ENCODE measurements at regions not wholly inside any gene's neighbourhood (a gene's known extent, or its start where the extent isn't known, plus 50 kb on each side); places are given as distances from the start of the nearest gene placed in this dataset.

DNA sequence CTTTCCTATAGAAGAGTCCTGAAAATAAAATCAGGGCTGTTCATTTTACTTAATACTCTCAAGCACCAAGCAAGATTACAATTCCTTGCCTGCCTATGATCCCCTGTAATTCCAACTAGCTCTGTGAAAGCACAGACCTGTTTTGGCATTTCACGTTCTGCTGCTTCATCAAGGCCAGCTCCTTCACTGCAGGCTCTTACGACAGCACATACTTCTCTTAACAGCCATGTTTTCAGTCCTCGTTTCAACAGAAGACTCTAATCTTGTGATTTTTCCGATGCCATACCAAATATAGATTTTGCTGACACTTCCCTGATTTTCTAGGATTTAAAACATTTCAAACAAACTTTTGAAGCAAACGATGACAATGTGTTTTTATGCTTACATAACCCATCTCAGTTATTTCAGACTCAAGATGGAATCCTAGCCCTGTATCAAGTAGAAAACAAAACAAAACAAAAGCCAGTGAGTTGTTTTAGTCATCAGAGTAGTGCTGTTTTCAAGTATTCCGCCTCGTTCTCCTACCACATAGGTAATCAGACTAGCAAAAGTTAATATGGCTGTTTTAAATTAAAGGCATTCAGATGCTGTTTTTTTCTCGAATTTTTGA lies 616.5 kb upstream of the CITED2 start:
- Histone ChIP-seq H2BK5ac (ENCODE audit: low read depth, low read length, poor library complexity, severe bottlenecking) (no peak overlapping the region), H2AFZ (ENCODE audit: low read depth, low read length) (peak overlapping the region; percentile 68), H3K4me1 (ENCODE audit: control insufficient read depth, insufficient read depth, low read depth, low read length) (no peaks in the 10 kb centered on the region), H3K9ac (ENCODE audit: low read length) (peak overlapping the region; percentile 63), H3K14ac (ENCODE audit: low read length in 2 of 2) (no peak overlapping the region), H2BK12ac (ENCODE audit: low read length in 2 of 2) (peak overlapping the region in 1 of 2 experiments; percentile 94), H4K8ac (ENCODE audit: low read length) (no peak overlapping the region), H4K91ac (ENCODE audit: low read length) (no peak overlapping the region), H3K4me3 (ENCODE audit: insufficient read depth in 1 of 2, low read depth in 1 of 2, low read length in 2 of 2) (no peak overlapping the region), H3K79me1 (replicated peaks; ENCODE audit: low read length, poor library complexity, severe bottlenecking) (no peaks in the 10 kb centered on the region), H3K23ac (ENCODE audit: low read length in 2 of 2) (no peak overlapping the region), H3K36me3 (ENCODE audit: control insufficient read depth in 1 of 2, insufficient read depth in 2 of 2, low read depth in 1 of 2, low read length in 2 of 2) (no peaks in the 10 kb centered on the region), H3K4me2 (ENCODE audit: low read length, poor library complexity, severe bottlenecking) (no peak overlapping the region), H3K27ac (ENCODE audit: low read length, poor library complexity, severe bottlenecking) (peak overlapping the region; percentile 47), H2BK15ac (ENCODE audit: low read depth, poor library complexity, severe bottlenecking) (no peak overlapping the region), H2AK5ac (ENCODE audit: low read length, severe bottlenecking) (no peak overlapping the region), H3K4ac (ENCODE audit: low read depth in 1 of 2, low read length in 2 of 2) (peak overlapping the region in 1 of 2 experiments; percentile 71), H3K27me3 (ENCODE audit: control insufficient read depth in 1 of 2, insufficient read depth in 1 of 2, low read length in 2 of 2) (no peaks in the 10 kb centered on the region), H3K9me3 (ENCODE audit: control insufficient read depth, low read length) (peaks cover 6% of the 10 kb centered on the region), H3K18ac (ENCODE audit: low read depth in 1 of 2, low read length in 2 of 2) (peak overlapping the region in 1 of 2 experiments; percentile 57), H2BK120ac (ENCODE audit: low read depth, low read length) (no peak overlapping the region)
- peak; percentile 57 for DNase-seq
- 60% methylated on average over 8 of the region's 8 CpGs for WGBS

DNA sequence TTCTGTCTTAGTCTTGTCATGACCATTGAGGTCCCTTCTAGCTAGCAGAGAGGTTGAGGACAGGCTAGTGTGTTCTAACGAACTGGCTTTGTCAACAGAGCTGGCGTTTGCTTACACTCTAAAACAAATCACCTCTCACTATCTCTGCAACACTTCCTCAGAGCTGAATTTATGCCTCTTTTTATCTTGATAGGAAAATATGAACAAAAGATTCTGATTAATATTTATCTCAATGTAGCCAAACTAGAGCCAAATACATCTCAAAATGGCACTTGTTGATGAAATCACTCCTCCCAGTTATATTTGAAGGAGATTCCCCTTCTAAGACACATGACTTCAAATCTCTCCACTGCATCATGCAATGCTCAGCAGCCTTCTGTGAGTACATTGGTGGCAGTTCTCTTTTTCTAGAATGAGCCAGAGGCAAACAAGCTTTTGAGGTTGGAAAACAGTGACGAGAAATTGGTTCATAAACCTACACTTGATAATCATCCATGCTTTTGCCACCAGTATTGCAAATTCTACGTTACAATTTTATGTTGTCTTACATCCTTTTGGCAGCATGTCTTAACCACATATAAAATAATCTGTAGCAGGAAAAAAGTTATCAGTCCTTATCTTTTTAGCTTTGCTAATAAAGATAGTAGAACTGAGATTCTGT lies 615.7 kb upstream of the CITED2 start:
- no CpG with 5 or more reads among the region's 4 CpGs for WGBS
- no peak overlapping the region for H4K8ac ChIP-seq (ENCODE audit: low read length)

DNA sequence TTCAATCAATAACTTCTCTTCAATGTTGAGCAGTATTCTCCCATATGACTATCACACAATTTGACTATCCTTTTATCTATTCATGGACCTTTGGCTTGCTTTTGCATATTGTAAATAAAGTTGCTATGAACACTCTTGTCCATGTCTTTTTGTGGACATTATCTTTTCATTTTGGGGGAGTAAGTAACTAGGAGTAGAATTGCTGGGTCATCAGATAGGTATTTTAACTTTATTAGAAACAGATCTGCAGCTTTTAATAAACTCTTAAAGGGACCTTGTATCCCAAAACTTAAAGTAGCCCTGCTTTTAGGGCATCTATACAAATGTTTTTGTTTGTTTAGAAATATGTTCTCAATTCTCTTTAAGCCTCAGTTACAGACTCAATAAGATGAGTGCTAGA lies 614.2 kb upstream of the CITED2 start:
- Histone ChIP-seq H3K27me3 (ENCODE audit: control insufficient read depth in 1 of 2, insufficient read depth in 1 of 2, low read length in 2 of 2) (no peaks in the 10 kb centered on the region), H3K4me1 (ENCODE audit: control insufficient read depth, insufficient read depth, low read depth, low read length) (no peaks in the 10 kb centered on the region), H2BK5ac (ENCODE audit: low read depth, low read length, poor library complexity, severe bottlenecking) (no peak overlapping the region), H2BK15ac (ENCODE audit: low read depth, poor library complexity, severe bottlenecking) (no peak overlapping the region), H3K36me3 (ENCODE audit: control insufficient read depth in 1 of 2, insufficient read depth in 2 of 2, low read depth in 1 of 2, low read length in 2 of 2) (no peaks in the 10 kb centered on the region), H3K27ac (ENCODE audit: low read length, poor library complexity, severe bottlenecking) (no peak overlapping the region), H4K8ac (ENCODE audit: low read length) (no peak overlapping the region), H3K9ac (ENCODE audit: low read length) (no peak overlapping the region), H2BK120ac (ENCODE audit: low read depth, low read length) (no peak overlapping the region), H2BK12ac (ENCODE audit: low read length in 2 of 2) (no peak overlapping the region), H3K14ac (ENCODE audit: low read length in 2 of 2) (no peak overlapping the region), H2AK5ac (ENCODE audit: low read length, severe bottlenecking) (no peak overlapping the region), H3K79me1 (replicated peaks; ENCODE audit: low read length, poor library complexity, severe bottlenecking) (no peaks in the 10 kb centered on the region), H3K4me3 (ENCODE audit: insufficient read depth in 1 of 2, low read depth in 1 of 2, low read length in 2 of 2) (no peak overlapping the region), H2AFZ (ENCODE audit: low read depth, low read length) (no peak overlapping the region), H3K9me3 (ENCODE audit: control insufficient read depth, low read length) (no peaks in the 10 kb centered on the region), H3K4me2 (ENCODE audit: low read length, poor library complexity, severe bottlenecking) (no peak overlapping the region), H3K18ac (ENCODE audit: low read depth in 1 of 2, low read length in 2 of 2) (no peak overlapping the region), H3K23ac (ENCODE audit: low read length in 2 of 2) (no peak overlapping the region), H3K4ac (ENCODE audit: low read depth in 1 of 2, low read length in 2 of 2) (no peak overlapping the region), H4K91ac (ENCODE audit: low read length) (no peak overlapping the region)
- no peak for DNase-seq

More for the DNA sequence above, 615.7 kb upstream of the CITED2 start:
- H2BK12ac ChIP-seq (ENCODE audit: low read length in 2 of 2) = peak overlapping the region in 1 of 2 experiments; percentile 78
- no peak overlapping the region for H4K91ac ChIP-seq (ENCODE audit: low read length)
- H2AFZ ChIP-seq (ENCODE audit: low read depth, low read length) = no peak overlapping the region
- no peak overlapping the region for H3K4ac ChIP-seq (ENCODE audit: low read depth in 1 of 2, low read length in 2 of 2)
- peak overlapping the region; percentile 56 for H2AK5ac ChIP-seq (ENCODE audit: low read length, severe bottlenecking)
- H2BK5ac ChIP-seq (ENCODE audit: low read depth, low read length, poor library complexity, severe bottlenecking) = no peak overlapping the region
- peak; percentile 15 for DNase-seq
- H3K4me3 ChIP-seq (ENCODE audit: insufficient read depth in 1 of 2, low read depth in 1 of 2, low read length in 2 of 2) = no peak overlapping the region
- peaks cover 6% of the 10 kb centered on the region for H3K9me3 ChIP-seq (ENCODE audit: control insufficient read depth, low read length)
- no peaks in the 10 kb centered on the region for H3K79me1 ChIP-seq (replicated peaks; ENCODE audit: low read length, poor library complexity, severe bottlenecking)
- H2BK15ac ChIP-seq (ENCODE audit: low read depth, poor library complexity, severe bottlenecking) = no peak overlapping the region
- H3K23ac ChIP-seq (ENCODE audit: low read length in 2 of 2) = no peak overlapping the region
- no peaks in the 10 kb centered on the region for H3K4me1 ChIP-seq (ENCODE audit: control insufficient read depth, insufficient read depth, low read depth, low read length)
- H3K27me3 ChIP-seq (ENCODE audit: control insufficient read depth in 1 of 2, insufficient read depth in 1 of 2, low read length in 2 of 2) = no peaks in the 10 kb centered on the region
- H3K36me3 ChIP-seq (ENCODE audit: control insufficient read depth in 1 of 2, insufficient read depth in 2 of 2, low read depth in 1 of 2, low read length in 2 of 2) = no peaks in the 10 kb centered on the region
- H3K27ac ChIP-seq (ENCODE audit: low read length, poor library complexity, severe bottlenecking) = no peak overlapping the region
- no peak overlapping the region for H3K14ac ChIP-seq (ENCODE audit: low read length in 2 of 2)
- peak overlapping the region; percentile 20 to 31 for H3K18ac ChIP-seq (ENCODE audit: low read depth in 1 of 2, low read length in 2 of 2)
- no peak overlapping the region for H3K4me2 ChIP-seq (ENCODE audit: low read length, poor library complexity, severe bottlenecking)
- H3K9ac ChIP-seq (ENCODE audit: low read length) = no peak overlapping the region
- no peak overlapping the region for H2BK120ac ChIP-seq (ENCODE audit: low read depth, low read length)

DNA sequence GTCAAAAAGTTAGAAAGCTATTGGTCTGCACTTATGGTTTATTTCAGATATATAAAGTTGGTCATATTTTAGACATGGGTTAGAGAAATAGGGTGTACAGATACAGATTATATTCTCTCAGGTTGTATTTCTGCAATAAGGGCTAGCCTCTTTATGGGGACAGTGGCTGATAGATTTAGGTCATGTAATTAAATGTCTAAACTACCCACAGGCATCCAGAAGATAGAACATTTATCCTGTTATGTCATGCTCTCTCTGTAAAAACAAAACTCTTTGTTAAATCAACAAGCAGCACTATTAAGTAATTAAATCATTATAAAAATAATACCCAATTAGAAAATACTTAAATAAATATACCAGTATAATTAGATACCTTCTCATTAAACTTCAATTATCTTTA lies 612.6 kb upstream of the CITED2 start:
- H4K91ac ChIP-seq (ENCODE audit: low read length) = no peak overlapping the region
- H3K23ac ChIP-seq (ENCODE audit: low read length in 2 of 2) = no peak overlapping the region
- H3K14ac ChIP-seq (ENCODE audit: low read length in 2 of 2) = no peak overlapping the region
- no peak overlapping the region for H3K18ac ChIP-seq (ENCODE audit: low read depth in 1 of 2, low read length in 2 of 2)
- no peak overlapping the region for H3K4me3 ChIP-seq (ENCODE audit: insufficient read depth in 1 of 2, low read depth in 1 of 2, low read length in 2 of 2)
- H2AK5ac ChIP-seq (ENCODE audit: low read length, severe bottlenecking) = no peak overlapping the region
- no peak overlapping the region for H2BK5ac ChIP-seq (ENCODE audit: low read depth, low read length, poor library complexity, severe bottlenecking)
- no peaks in the 10 kb centered on the region for H3K9me3 ChIP-seq (ENCODE audit: control insufficient read depth, low read length)
- no peak overlapping the region for H2AFZ ChIP-seq (ENCODE audit: low read depth, low read length)
- no peaks in the 10 kb centered on the region for H3K4me1 ChIP-seq (ENCODE audit: control insufficient read depth, insufficient read depth, low read depth, low read length)
- H2BK120ac ChIP-seq (ENCODE audit: low read depth, low read length) = no peak overlapping the region
- no peaks in the 10 kb centered on the region for H3K79me1 ChIP-seq (replicated peaks; ENCODE audit: low read length, poor library complexity, severe bottlenecking)
- no peak overlapping the region for H3K27ac ChIP-seq (ENCODE audit: low read length, poor library complexity, severe bottlenecking)
- DNase-seq = no peak
- no peak overlapping the region for H3K4ac ChIP-seq (ENCODE audit: low read depth in 1 of 2, low read length in 2 of 2)
- no peak overlapping the region for H4K8ac ChIP-seq (ENCODE audit: low read length)
- no peaks in the 10 kb centered on the region for H3K36me3 ChIP-seq (ENCODE audit: control insufficient read depth in 1 of 2, insufficient read depth in 2 of 2, low read depth in 1 of 2, low read length in 2 of 2)
- H2BK15ac ChIP-seq (ENCODE audit: low read depth, poor library complexity, severe bottlenecking) = no peak overlapping the region
- H3K9ac ChIP-seq (ENCODE audit: low read length) = no peak overlapping the region
- no peaks in the 10 kb centered on the region for H3K27me3 ChIP-seq (ENCODE audit: control insufficient read depth in 1 of 2, insufficient read depth in 1 of 2, low read length in 2 of 2)
- H2BK12ac ChIP-seq (ENCODE audit: low read length in 2 of 2) = no peak overlapping the region
- no peak overlapping the region for H3K4me2 ChIP-seq (ENCODE audit: low read length, poor library complexity, severe bottlenecking)
